Heart right ventricle (tissue), 16 donors: ENCODE measurements at regions not wholly inside any gene's neighbourhood (a gene's known extent, or its start where the extent isn't known, plus 50 kb on each side); places are given as distances from the start of the nearest gene placed in this dataset.

Experiments used
- ATAC-seq, 8 donors: fragments of 200-7000 bp; cut with Tn5 transposase; one replicate each; pipeline ENCODE4 v1.9.1; 2020; ENCODE audit warnings: mild to moderate bottlenecking in 8 of 8, moderate library complexity in 8 of 8, moderate number of reproducible peaks in 1 of 8
- DNase-seq, 2 donors: peaks; one replicate each; pipeline ENCODE4 v3.0.0-alpha.2; 2020
- H3K27ac ChIP-seq, 10 donors: fragments of 200-600 bp; sonication (generic) in 2 of 10; one replicate each; pipeline versions ENCODE4 v1.5.0 to v1.8.0; 2020 to 2022; ENCODE audit warnings: mild to moderate bottlenecking in 3 of 10
- H3K27me3 ChIP-seq, 7 donors: fragments of 200-600 bp; one replicate each; pipeline ENCODE4 v1.8.0; 2021 to 2022; ENCODE audit warnings: mild to moderate bottlenecking in 2 of 7
- H3K36me3 ChIP-seq, 9 donors: fragments of 200-600 bp; sonication (generic) in 1 of 9; one replicate each; pipeline versions ENCODE4 v1.5.0 to v1.8.0; 2020 to 2022; ENCODE audit warnings: mild to moderate bottlenecking in 2 of 9
- H3K4me1 ChIP-seq, 9 donors: fragments of 200-600 bp; sonication (generic) in 1 of 9; one replicate each; pipeline versions ENCODE4 v1.5.0 to v1.8.0; 2020 to 2022; ENCODE audit warnings: mild to moderate bottlenecking in 4 of 9
- H3K4me3 ChIP-seq, 10 donors: fragments of 200-600 bp; sonication (generic) in 2 of 10; one replicate each; pipeline versions ENCODE4 v1.5.0 to v1.8.0; 2020 to 2022; ENCODE audit warnings: mild to moderate bottlenecking in 7 of 10, moderate library complexity in 2 of 10
- H3K9me3 ChIP-seq, 11 donors: fragments of 200-600 bp in 10 of 11; sonication (generic) in 2 of 11; one replicate each; pipeline versions ENCODE4 v1.5.0 to v1.8.0; 2013 to 2022; ENCODE audit warnings: mild to moderate bottlenecking in 2 of 11, control low read depth in 1 of 11, moderate library complexity in 1 of 11
- WGBS, 2 donors: extraction: QIAGEN DNeasy Blood & Tissue Kit; methylation state at CpG; one replicate each; pipeline ENCODE4 v1.1.7; 2013; ENCODE audit warnings: inconsistent platforms in 1 of 2; 5-methylcytosine and 5-hydroxymethylcytosine counted together
- intact Hi-C, 10 donors: fragments of 100-400 bp; cut with DNase I; formaldehyde crosslinking; loops; one replicate each; pipeline versions ENCODE4 v1.11.1 to v1.14.2; 2022
- TF ChIP-seq, protein P1 (sequence below), 9 donors: fragments of 200-600 bp; sonication (generic) in 2 of 9; IDR thresholded peaks; one replicate each; pipeline versions ENCODE4 v1.5.0 to v1.8.0; 2021 to 2022; ENCODE audit warnings: antibody characterized with exemption in 9 of 9, mild to moderate bottlenecking in 5 of 9, moderate library complexity in 1 of 9
- donor health status: Arrhythmogenic right ventricular cardiomyopathy.
- donor health status: ischemic (EF 13 %, LVEDD 7.1; RV severe dilation, severe dysfunction).
- donor health status: healthy with polysubstance abuse.
- donor health status: DM: no; HTN: yes; CAD: no.
- donor health status: DM: no; HTN: no; CAD: no.
- donor health status: ischemic (EF 25% LVEDD 6.9; RV normal size, moderate dysfunction).
- donor health status: ischemic (EF 25% LVEDD 5.7; RV mildly dilated, moderate dysfunction).
- donor health status: healthy.
- donor health status: DM: yes; HTN: yes; CAD: no.
- donor health status: Ischemic cardiomyopathy.
- donor health status: ischemic (EF 35%, LVEDD 5.7; RV mildly dilated, moderate dysfunction).
- donor health status: nonischemic (EF 11% LVEDD 7.7; RV severe dilation, severe dysfunction).
- donor health status: DM: yes; HTN: yes; CAD: no.
- donor health status: PGD.
- donor health status: ischemic (EF 29% LVEDD 5.4; RV normal size, mild dysfunction).
- donor health status: nonischemic (EF 23%, LVEDD 6.1; RV moderate dilation, normal function).

DNA sequence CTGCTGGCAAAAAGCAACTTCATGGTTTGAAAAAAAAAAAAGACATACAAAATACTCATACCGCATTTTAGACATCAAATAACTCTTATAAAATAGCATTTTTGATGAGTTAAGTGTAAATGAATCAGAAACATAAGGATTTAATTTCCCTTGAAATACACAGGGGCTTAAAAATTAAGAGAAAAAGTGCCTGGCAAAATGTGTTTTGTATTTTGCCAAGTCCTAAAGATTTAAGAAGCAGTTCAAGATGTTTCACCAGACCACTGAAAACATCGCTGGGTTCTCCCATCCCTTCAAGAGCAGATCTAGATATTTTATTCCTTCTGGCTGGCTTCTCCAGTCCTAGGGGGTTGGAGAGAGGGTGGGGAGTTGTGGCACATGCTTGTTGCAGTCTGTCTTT is 396.4 kb downstream of the INHBA start:
- ATAC-seq (no peak), DNase-seq (no peak)
- TF ChIP-seq, protein P1, sequence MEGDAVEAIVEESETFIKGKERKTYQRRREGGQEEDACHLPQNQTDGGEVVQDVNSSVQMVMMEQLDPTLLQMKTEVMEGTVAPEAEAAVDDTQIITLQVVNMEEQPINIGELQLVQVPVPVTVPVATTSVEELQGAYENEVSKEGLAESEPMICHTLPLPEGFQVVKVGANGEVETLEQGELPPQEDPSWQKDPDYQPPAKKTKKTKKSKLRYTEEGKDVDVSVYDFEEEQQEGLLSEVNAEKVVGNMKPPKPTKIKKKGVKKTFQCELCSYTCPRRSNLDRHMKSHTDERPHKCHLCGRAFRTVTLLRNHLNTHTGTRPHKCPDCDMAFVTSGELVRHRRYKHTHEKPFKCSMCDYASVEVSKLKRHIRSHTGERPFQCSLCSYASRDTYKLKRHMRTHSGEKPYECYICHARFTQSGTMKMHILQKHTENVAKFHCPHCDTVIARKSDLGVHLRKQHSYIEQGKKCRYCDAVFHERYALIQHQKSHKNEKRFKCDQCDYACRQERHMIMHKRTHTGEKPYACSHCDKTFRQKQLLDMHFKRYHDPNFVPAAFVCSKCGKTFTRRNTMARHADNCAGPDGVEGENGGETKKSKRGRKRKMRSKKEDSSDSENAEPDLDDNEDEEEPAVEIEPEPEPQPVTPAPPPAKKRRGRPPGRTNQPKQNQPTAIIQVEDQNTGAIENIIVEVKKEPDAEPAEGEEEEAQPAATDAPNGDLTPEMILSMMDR (IDR thresholded peaks at IDR 0.05): no peak
- Histone ChIP-seq H3K4me1 (no peaks in the 10 kb centered on the region), H3K36me3 (no peaks in the 10 kb centered on the region), H3K27ac (no peak overlapping the region), H3K27me3 (no peaks in the 10 kb centered on the region), H3K9me3 (no peaks in the 10 kb centered on the region), H3K4me3 (no peak overlapping the region)
- WGBS, 2 donors: 86 to 92% methylated on average over 2 of the region's 2 CpGs
- intact Hi-C loops: no loop called here

DNA sequence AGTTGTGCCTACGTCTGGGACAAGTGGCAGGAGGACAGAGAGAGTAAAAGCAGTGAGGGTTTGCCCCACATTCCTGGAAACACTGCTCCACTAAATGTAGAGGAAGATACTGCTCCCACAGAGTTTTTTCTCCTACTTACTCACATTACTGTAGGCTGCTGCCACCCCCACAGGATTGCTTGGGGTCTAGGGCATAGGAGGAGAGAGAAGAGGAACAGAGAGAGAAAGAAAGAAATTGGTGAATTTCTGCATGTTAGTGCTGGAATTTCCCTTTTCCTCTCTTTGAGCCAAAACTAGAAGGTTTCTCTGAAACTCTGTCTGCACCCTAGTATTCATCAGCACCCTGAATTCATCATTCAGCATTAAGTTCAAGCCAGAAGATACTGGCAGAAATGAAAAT is 397.9 kb downstream of the INHBA start:
- ATAC-seq (no peak), DNase-seq (no peak)
- Histone ChIP-seq H3K9me3 (no peaks in the 10 kb centered on the region), H3K27me3 (no peaks in the 10 kb centered on the region), H3K4me3 (no peak overlapping the region), H3K4me1 (no peaks in the 10 kb centered on the region), H3K27ac (no peak overlapping the region), H3K36me3 (no peaks in the 10 kb centered on the region)
- TF ChIP-seq, protein P1 (IDR thresholded peaks at IDR 0.05): no peak
- 83 to 93% methylated on average over 1 of the region's 1 CpG for WGBS, 2 donors
- intact Hi-C loops: no loop called here

DNA sequence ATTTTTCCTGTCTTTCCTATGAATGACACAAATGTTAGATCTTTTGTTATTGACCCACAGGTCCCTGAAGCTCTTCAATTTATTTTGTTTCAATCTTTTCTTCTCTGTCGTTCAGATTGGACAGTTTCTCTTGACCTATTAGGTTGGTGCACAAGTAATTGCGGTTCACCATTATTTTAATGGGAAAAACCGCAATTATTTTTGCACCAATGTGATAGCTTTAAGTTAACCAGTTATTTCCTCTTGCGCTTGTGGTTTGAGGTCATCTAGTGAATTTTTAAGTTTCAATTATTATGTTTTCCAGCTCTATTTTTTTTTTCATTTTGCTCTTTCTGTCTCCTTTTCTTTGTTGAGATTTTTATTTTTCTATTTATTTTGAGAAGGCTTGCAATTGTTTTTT is 399.2 kb downstream of the INHBA start:
- WGBS, 2 donors: 91 to 98% methylated on average over 4 of the region's 4 CpGs
- DNase-seq: no peak
- ATAC-seq: no peak
- H3K36me3 ChIP-seq: no peaks in the 10 kb centered on the region
- no peak overlapping the region for H3K27ac ChIP-seq
- TF ChIP-seq, protein P1 (IDR thresholded peaks at IDR 0.05): no peak
- H3K9me3 ChIP-seq: no peaks in the 10 kb centered on the region
- H3K4me1 ChIP-seq: no peaks in the 10 kb centered on the region
- H3K27me3 ChIP-seq: no peaks in the 10 kb centered on the region
- H3K4me3 ChIP-seq: no peak overlapping the region
- intact Hi-C loops: no loop called here

DNA sequence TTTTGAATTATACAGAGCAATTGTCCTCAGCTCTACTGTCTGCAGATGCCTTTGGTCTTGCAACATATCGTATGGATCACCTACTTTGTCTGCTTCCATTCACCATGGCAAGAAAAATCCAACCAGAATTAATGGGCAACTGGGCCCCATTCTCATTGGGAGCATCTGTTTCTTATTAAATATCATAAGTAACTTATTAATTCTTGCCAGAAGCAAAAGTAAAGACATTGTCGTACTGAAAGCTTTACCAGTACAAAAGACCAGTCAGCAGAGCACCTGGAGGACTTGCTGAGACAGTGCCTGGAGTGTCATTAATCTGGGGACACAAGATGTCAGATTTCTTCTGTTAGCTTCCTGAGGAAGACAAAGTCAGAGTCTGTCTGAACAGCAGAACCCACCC is 404.5 kb downstream of the INHBA start:
- Histone ChIP-seq H3K4me1 (no peaks in the 10 kb centered on the region), H3K27ac (no peak overlapping the region), H3K4me3 (no peak overlapping the region), H3K9me3 (no peaks in the 10 kb centered on the region), H3K27me3 (no peaks in the 10 kb centered on the region), H3K36me3 (no peaks in the 10 kb centered on the region)
- 86 to 87% methylated on average over 2 of the region's 2 CpGs for WGBS, 2 donors
- DNase-seq (no peak), ATAC-seq (no peak)
- TF ChIP-seq, protein P1 (IDR thresholded peaks at IDR 0.05): no peak
- intact Hi-C loops: no loop called here

DNA sequence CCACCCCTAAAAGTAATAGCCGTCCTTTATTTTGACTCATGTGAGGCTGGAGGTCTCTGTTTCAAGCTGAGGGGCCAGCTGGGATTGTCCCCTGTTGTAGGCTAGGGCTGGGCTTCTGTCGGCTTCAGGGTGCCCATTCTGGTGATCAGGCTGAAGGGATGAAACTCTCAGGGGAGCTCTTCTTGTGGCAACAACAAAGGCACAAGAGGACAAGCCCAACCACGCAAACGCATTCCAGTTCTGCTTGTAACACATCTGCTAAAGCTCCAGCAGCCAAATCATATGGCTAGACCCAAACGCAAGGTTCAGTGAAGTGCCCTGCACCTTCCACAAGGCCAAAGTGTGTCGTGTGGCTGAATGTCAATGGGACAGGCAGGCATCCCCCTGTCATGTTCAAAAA is 405.7 kb downstream of the INHBA start:
- Histone ChIP-seq H3K27me3 (no peaks in the 10 kb centered on the region), H3K27ac (no peak overlapping the region), H3K9me3 (no peaks in the 10 kb centered on the region), H3K4me3 (no peak overlapping the region), H3K36me3 (no peaks in the 10 kb centered on the region), H3K4me1 (no peaks in the 10 kb centered on the region)
- ATAC-seq (no peak), DNase-seq (no peak)
- TF ChIP-seq, protein P1 (IDR thresholded peaks at IDR 0.05): no peak
- intact Hi-C loops: no loop called here
- WGBS, 2 donors: 59 to 61% methylated on average over 6 of the region's 6 CpGs
